SK-N-SH (cell line): ENCODE measurements at regions not wholly inside any gene's neighbourhood (a gene's known extent, or its start where the extent isn't known, plus 50 kb on each side); places are given as distances from the start of the nearest gene placed in this dataset.

ENCODE experiments used
- CTCF ChIA-PET: fragments of 300-600, 350-600 bp; formaldehyde crosslinking; extraction: SDS; loops from one replicate; lab custom pipeline; 2021; lab: Yijun Ruan, JAX
- POLR2A ChIA-PET: fragments of 350-600 bp; sonication (Branson Sonifier 250); formaldehyde crosslinking; extraction: SDS; loops from one replicate; lab custom pipeline; 2020; ENCODE audit warnings: antibody characterized with exemption, inconsistent platforms; lab: Yijun Ruan, JAX
- DNase-seq: peaks from one replicate; pipeline ENCODE4 v3.0.0; 2012
- H2AFZ ChIP-seq: fragments of 200-600 bp; sonication (generic); 2 replicates; pipeline ENCODE4 v1.8.1; 2016; ENCODE audit warnings: antibody characterized with exemption, mild to moderate bottlenecking, low read depth
- H3F3A ChIP-seq: fragments of 200-600 bp; sonication (generic); replicated peaks from 2 replicates; pipeline ENCODE3; 2016; ENCODE audit warnings: antibody characterized with exemption, mild to moderate bottlenecking; ENCODE audit not compliant: insufficient read depth
- H3K27ac ChIP-seq, 2 experiments: fragments of 200-500 bp in 1 of 2; fragments of 200-600 bp in 1 of 2; sonication (Bioruptor generic) in 1 of 2; sonication (generic), shearing (Covaris generic) in 1 of 2; 2 replicates each; pipeline versions ENCODE4 v1.5.1 to v1.6.1; 2014 to 2016; ENCODE audit warnings: low read depth in 2 of 2, inconsistent platforms in 1 of 2, low read length in 1 of 2, mild to moderate bottlenecking in 1 of 2, mixed read lengths in 1 of 2
- H3K27me3 ChIP-seq: fragments of 200-600 bp; sonication (generic), shearing (Covaris generic); 2 replicates; pipeline ENCODE4 v1.6.1; 2016; ENCODE audit warnings: mixed run types; ENCODE audit not compliant: insufficient read depth
- H3K36me3 ChIP-seq, 2 experiments: fragments of 200-500 bp in 1 of 2; fragments of 200-600 bp in 1 of 2; sonication (Bioruptor generic) in 1 of 2; sonication (generic) in 1 of 2; replicated peaks in 1 of 2; 2 replicates each; pipeline versions ENCODE3 to v1.5.1; 2014 to 2016; ENCODE audit warnings: low read length in 1 of 2, mild to moderate bottlenecking in 1 of 2; ENCODE audit not compliant: insufficient read depth in 2 of 2, control insufficient read depth in 1 of 2
- H3K4me1 ChIP-seq, 2 experiments: fragments of 200-500 bp in 1 of 2; fragments of 200-600 bp in 1 of 2; sonication (Bioruptor generic) in 1 of 2; sonication (generic), shearing (Covaris generic) in 1 of 2; 2 replicates each; pipeline versions ENCODE4 v1.5.1 to v1.6.1; 2014 to 2016; ENCODE audit warnings: low read depth in 1 of 2, low read length in 1 of 2, mixed run types in 1 of 2; ENCODE audit not compliant: insufficient read depth in 2 of 2, control insufficient read depth in 1 of 2
- H3K4me2 ChIP-seq: fragments of 200-600 bp; sonication (generic), shearing (Covaris generic); 2 replicates; pipeline ENCODE4 v1.6.1; 2017; ENCODE audit warnings: mixed run types
- H3K4me3 ChIP-seq, 2 experiments: fragments of 200-500 bp in 1 of 2; fragments of 200-600 bp in 1 of 2; sonication (Bioruptor generic) in 1 of 2; sonication (generic), shearing (Covaris generic) in 1 of 2; 2 replicates each; pipeline versions ENCODE4 v1.5.1 to v1.8.1; 2014 to 2016; ENCODE audit warnings: low read depth in 2 of 2, inconsistent platforms in 1 of 2, low read length in 1 of 2, mild to moderate bottlenecking in 1 of 2, mixed read lengths in 1 of 2, moderate library complexity in 1 of 2
- H3K79me2 ChIP-seq: fragments of 200-600 bp; sonication (generic); 2 replicates; pipeline ENCODE4 v1.8.1; 2017; ENCODE audit warnings: mild to moderate bottlenecking; ENCODE audit not compliant: insufficient read depth
- H3K9ac ChIP-seq: fragments of 200-600 bp; sonication (generic); 2 replicates; pipeline ENCODE4 v1.6.1; 2017; ENCODE audit warnings: mixed run types
- H3K9me2 ChIP-seq: fragments of 200-600 bp; sonication (generic); 2 replicates; pipeline ENCODE4 v1.6.1; 2017; ENCODE audit warnings: mixed run types
- H3K9me3 ChIP-seq: fragments of 200-600 bp; sonication (generic); 2 replicates; pipeline ENCODE4 v1.6.1; 2017; ENCODE audit warnings: mixed run types, mild to moderate bottlenecking, moderate library complexity
- H4K20me1 ChIP-seq: fragments of 200-600 bp; sonication (generic); 2 replicates; pipeline ENCODE4 v1.6.1; 2017; ENCODE audit warnings: mild to moderate bottlenecking, mixed run types; ENCODE audit not compliant: insufficient read depth
- ELF1 ChIP-seq: IDR thresholded peaks from 2 replicates; pipeline ENCODE4 v1.4.0; 2012
- EP300 ChIP-seq, 2 experiments: IDR thresholded peaks; 2 replicates each; pipeline versions ENCODE4 v1.4.0 to v1.6.1; 2012; ENCODE audit warnings: borderline replicate concordance in 1 of 2, low read depth in 1 of 2, low read length in 1 of 2
- EZH2phosphoT487 ChIP-seq: fragments of 200-600 bp; sonication (generic); IDR thresholded peaks from 2 replicates; pipeline ENCODE4 v1.6.1; 2017; ENCODE audit warnings: low read depth, mixed run types, mild to moderate bottlenecking, antibody characterized with exemption, moderate library complexity, borderline replicate concordance
- FOSL2 ChIP-seq: IDR thresholded peaks from 2 replicates; pipeline ENCODE4 v1.4.0; 2012; ENCODE audit warnings: low read depth, mild to moderate bottlenecking, moderate library complexity, borderline replicate concordance
- FOXJ3 ChIP-seq: sonication (generic); formaldehyde crosslinking; IDR thresholded peaks from 2 replicates; pipeline ENCODE4 v1.5.1; 2020; ENCODE audit warnings: mild to moderate bottlenecking, missing genetic modification reagents
- GATA2 ChIP-seq: sonication (generic); formaldehyde crosslinking; IDR thresholded peaks from 2 replicates; pipeline ENCODE4 v1.5.0; 2020; ENCODE audit warnings: mild to moderate bottlenecking, missing genetic modification reagents
- NFIC ChIP-seq: IDR thresholded peaks from 2 replicates; pipeline ENCODE4 v1.4.0; 2012; ENCODE audit warnings: borderline replicate concordance
- RAD21 ChIP-seq: IDR thresholded peaks from 2 replicates; pipeline ENCODE4 v1.6.1; 2012; ENCODE audit warnings: mild to moderate bottlenecking, low read length
- RCOR1 ChIP-seq: fragments of 150-350 bp; IDR thresholded peaks from 2 replicates; pipeline ENCODE4 v1.6.1; 2017; ENCODE audit warnings: antibody characterized with exemption, low read length
- RXRA ChIP-seq: IDR thresholded peaks from 2 replicates; pipeline ENCODE4 v1.4.0; 2012; ENCODE audit warnings: low read depth, mild to moderate bottlenecking, borderline replicate concordance
- SIN3A ChIP-seq: IDR thresholded peaks from 2 replicates; pipeline ENCODE4 v1.6.1; 2012; ENCODE audit warnings: low read depth, mild to moderate bottlenecking, low read length, moderate library complexity, borderline replicate concordance
- SMC3 ChIP-seq: IDR thresholded peaks from 2 replicates; pipeline ENCODE4 v1.6.1; 2012; ENCODE audit warnings: low read depth, low read length, improper control_type of control experiment
- TAF1 ChIP-seq: IDR thresholded peaks from 2 replicates; pipeline ENCODE4 v1.6.1; 2012; ENCODE audit warnings: low read depth, mild to moderate bottlenecking, low read length, moderate library complexity, borderline replicate concordance
- TCF12 ChIP-seq: IDR thresholded peaks from 2 replicates; pipeline ENCODE4 v1.4.0; 2012
- YY1 ChIP-seq: IDR thresholded peaks from 2 replicates; pipeline ENCODE4 v1.4.0; 2012; ENCODE audit warnings: low read depth, mild to moderate bottlenecking
- WGBS: methylation state at CpG from one replicate; pipeline ENCODE4 v1.1.6; 2017; ENCODE audit warnings: low lambda C conversion rate; 5-methylcytosine and 5-hydroxymethylcytosine counted together
- TF ChIP-seq, protein P1 (sequence below): IDR thresholded peaks from 2 replicates; pipeline ENCODE4 v1.4.0; 2012; ENCODE audit warnings: low read depth
- TF ChIP-seq, protein P2 (sequence below): IDR thresholded peaks from 2 replicates; pipeline ENCODE4; 2012
- TF ChIP-seq, protein P3 (sequence below): fragments of 150-350 bp; IDR thresholded peaks from 2 replicates; pipeline ENCODE4 v1.6.1; 2016; ENCODE audit warnings: mild to moderate bottlenecking, low read depth, low read length
- TF ChIP-seq, protein P4 (sequence below): fragments of 150-350 bp; IDR thresholded peaks from 2 replicates; pipeline ENCODE4 v1.6.1; 2017; ENCODE audit warnings: antibody characterized with exemption, low read length, low read depth, borderline replicate concordance

DNA sequence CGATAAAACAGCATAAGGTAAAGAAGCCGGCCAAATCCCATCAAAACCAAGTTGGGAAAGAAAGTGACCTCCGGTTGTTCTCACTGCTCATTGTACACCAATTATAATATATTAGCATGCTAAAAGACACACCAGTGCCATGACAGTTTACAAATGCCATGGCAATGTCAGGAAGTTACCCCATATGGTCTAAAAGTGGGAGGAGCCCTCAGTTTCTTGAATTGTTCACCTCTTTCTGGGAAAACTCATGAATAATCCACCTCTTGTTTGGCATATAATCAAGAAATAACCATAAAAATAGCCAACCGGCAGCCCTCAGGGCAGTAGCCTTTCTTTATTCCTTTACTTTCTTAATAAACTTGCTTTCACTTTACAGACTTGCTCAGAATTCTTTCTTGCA is 544.9 kb upstream of the SETBP1 start:
- no peak for TF ChIP-seq EP300 (IDR thresholded peaks at IDR 0.05; ENCODE audit: borderline replicate concordance in 1 of 2, low read depth in 1 of 2, low read length in 1 of 2)
- no peak for TF ChIP-seq RCOR1
- TF ChIP-seq, protein P1, sequence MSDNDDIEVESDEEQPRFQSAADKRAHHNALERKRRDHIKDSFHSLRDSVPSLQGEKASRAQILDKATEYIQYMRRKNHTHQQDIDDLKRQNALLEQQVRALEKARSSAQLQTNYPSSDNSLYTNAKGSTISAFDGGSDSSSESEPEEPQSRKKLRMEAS = no peak
- TF ChIP-seq TAF1 = no peak
- TF ChIP-seq RAD21 = no peak
- no peak for TF ChIP-seq RXRA
- TF ChIP-seq, protein P2, sequence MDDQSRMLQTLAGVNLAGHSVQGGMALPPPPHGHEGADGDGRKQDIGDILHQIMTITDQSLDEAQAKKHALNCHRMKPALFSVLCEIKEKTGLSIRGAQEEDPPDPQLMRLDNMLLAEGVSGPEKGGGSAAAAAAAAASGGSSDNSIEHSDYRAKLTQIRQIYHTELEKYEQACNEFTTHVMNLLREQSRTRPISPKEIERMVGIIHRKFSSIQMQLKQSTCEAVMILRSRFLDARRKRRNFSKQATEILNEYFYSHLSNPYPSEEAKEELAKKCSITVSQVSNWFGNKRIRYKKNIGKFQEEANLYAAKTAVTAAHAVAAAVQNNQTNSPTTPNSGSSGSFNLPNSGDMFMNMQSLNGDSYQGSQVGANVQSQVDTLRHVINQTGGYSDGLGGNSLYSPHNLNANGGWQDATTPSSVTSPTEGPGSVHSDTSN = no peak
- TF ChIP-seq, protein P3, sequence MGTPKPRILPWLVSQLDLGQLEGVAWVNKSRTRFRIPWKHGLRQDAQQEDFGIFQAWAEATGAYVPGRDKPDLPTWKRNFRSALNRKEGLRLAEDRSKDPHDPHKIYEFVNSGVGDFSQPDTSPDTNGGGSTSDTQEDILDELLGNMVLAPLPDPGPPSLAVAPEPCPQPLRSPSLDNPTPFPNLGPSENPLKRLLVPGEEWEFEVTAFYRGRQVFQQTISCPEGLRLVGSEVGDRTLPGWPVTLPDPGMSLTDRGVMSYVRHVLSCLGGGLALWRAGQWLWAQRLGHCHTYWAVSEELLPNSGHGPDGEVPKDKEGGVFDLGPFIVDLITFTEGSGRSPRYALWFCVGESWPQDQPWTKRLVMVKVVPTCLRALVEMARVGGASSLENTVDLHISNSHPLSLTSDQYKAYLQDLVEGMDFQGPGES = no peak
- TF ChIP-seq FOXJ3 (CRISPR knock-in tag) = no peak
- no peak for TF ChIP-seq GATA2 (CRISPR knock-in tag)
- H3K27ac ChIP-seq = no peak overlapping the region
- no peak overlapping the region for H3K4me2 ChIP-seq
- CTCF ChIA-PET = no interaction called here
- H3K9ac ChIP-seq = no peak overlapping the region
- H3K9me3 ChIP-seq = no peaks in the 10 kb centered on the region
- WGBS = 95% methylated on average over 4 of the region's 4 CpGs
- no peak for DNase-seq
- no peaks in the 10 kb centered on the region for H3K9me2 ChIP-seq
- H3K27me3 ChIP-seq = no peaks in the 10 kb centered on the region
- H3K4me1 ChIP-seq = no peaks in the 10 kb centered on the region
- H3K36me3 ChIP-seq = no peaks in the 10 kb centered on the region
- no peak overlapping the region for H3K4me3 ChIP-seq
- H2AFZ ChIP-seq = no peak overlapping the region
- POLR2A ChIA-PET = no interaction called here
- H4K20me1 ChIP-seq = no peaks in the 10 kb centered on the region
- peaks cover 9% of the 10 kb centered on the region for H3F3A ChIP-seq
- H3K79me2 ChIP-seq = no peaks in the 10 kb centered on the region

DNA sequence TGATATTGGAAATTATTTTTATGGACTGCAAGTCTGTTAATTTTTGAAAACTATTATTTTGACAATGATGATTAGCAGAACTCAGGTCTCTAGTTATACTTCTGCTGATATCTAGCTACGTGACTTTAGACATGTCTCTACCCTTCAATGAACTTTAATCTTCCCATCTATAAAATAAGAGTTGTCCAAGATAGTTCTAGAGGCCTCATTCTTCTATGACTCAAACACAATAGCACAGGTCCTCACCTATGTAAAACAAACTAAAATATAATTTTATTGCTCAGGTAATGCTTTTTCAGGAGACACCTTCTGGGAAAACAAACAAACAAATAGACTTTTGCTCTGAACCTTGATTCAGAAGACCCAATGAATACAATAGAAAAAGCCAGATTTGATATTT is 544.4 kb upstream of the SETBP1 start:
- DNase-seq = no peak
- Histone ChIP-seq H4K20me1 (no peaks in the 10 kb centered on the region), H3K36me3 (no peaks in the 10 kb centered on the region), H3K4me3 (no peak overlapping the region), H3K4me1 (no peaks in the 10 kb centered on the region), H2AFZ (no peak overlapping the region), H3K9ac (no peak overlapping the region), H3K9me2 (no peaks in the 10 kb centered on the region), H3K27ac (no peak overlapping the region), H3K4me2 (no peak overlapping the region), H3F3A (peaks cover 9% of the 10 kb centered on the region), H3K27me3 (no peaks in the 10 kb centered on the region), H3K79me2 (no peaks in the 10 kb centered on the region), H3K9me3 (no peaks in the 10 kb centered on the region)
- TF ChIP-seq, protein P2 = no peak
- TF ChIP-seq NFIC (no peak), FOSL2 (no peak), RAD21 (no peak), SIN3A (no peak), EZH2phosphoT487 (no peak), EP300 (IDR thresholded peaks at IDR 0.05; ENCODE audit: borderline replicate concordance in 1 of 2, low read depth in 1 of 2, low read length in 1 of 2) (no peak), YY1 (no peak), RXRA (no peak), ELF1 (no peak), TCF12 (no peak), SMC3 (no peak), FOXJ3 (CRISPR knock-in tag) (no peak)
- TF ChIP-seq, protein P4, sequence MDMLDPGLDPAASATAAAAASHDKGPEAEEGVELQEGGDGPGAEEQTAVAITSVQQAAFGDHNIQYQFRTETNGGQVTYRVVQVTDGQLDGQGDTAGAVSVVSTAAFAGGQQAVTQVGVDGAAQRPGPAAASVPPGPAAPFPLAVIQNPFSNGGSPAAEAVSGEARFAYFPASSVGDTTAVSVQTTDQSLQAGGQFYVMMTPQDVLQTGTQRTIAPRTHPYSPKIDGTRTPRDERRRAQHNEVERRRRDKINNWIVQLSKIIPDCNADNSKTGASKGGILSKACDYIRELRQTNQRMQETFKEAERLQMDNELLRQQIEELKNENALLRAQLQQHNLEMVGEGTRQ = no peak
- TF ChIP-seq, protein P1 = no peak
- CTCF ChIA-PET = no interaction called here
- POLR2A ChIA-PET = no interaction called here
- 83% methylated on average over 1 of the region's 1 CpG for WGBS
